VCaP (cell line): ENCODE measurements at regions not wholly inside any gene's neighbourhood (a gene's known extent, or its start where the extent isn't known, plus 50 kb on each side); places are given as distances from the start of the nearest gene placed in this dataset.

Source experiments
- H3K27ac ChIP-seq: fragments of 450-650 bp; 2 replicates; pipeline ENCODE4 v1.5.1; 2017
- CTCF ChIP-seq: fragments of 450-650 bp; conservative IDR thresholded peaks from 2 replicates; pipeline ENCODE4 v1.5.1; 2017; ENCODE audit warnings: mild to moderate bottlenecking, moderate library complexity

- no peak overlapping the region for H3K27ac ChIP-seq
- no peak for TF ChIP-seq CTCF
These were observed 569.9 kb downstream of the BCKDHB start for GRCh38 chr6:80676386-80676785.

- no peak for TF ChIP-seq CTCF
- no peak overlapping the region for H3K27ac ChIP-seq
These were observed 568.2 kb downstream of the BCKDHB start for GRCh38 chr6:80674669-80675068.

GRCh38 chr6:80673367-80673766 is 566.9 kb downstream of the BCKDHB start:
- no peak overlapping the region for H3K27ac ChIP-seq
- no peak for TF ChIP-seq CTCF

- H3K27ac ChIP-seq: no peak overlapping the region
- no peak for TF ChIP-seq CTCF
These were observed 560.5 kb downstream of the BCKDHB start for GRCh38 chr6:80667006-80667405.

GRCh38 chr6:80658926-80659325 is 552.5 kb downstream of the BCKDHB start:
- no peak overlapping the region for H3K27ac ChIP-seq

GRCh38 chr6:80647156-80647555 is 540.7 kb downstream of the BCKDHB start:
- no peak for TF ChIP-seq CTCF
- no peak overlapping the region for H3K27ac ChIP-seq

More at GRCh38 chr6:80658926-80659325, 552.5 kb downstream of the BCKDHB start:
- no peak for TF ChIP-seq CTCF

- TF ChIP-seq CTCF: no peak
These were observed 537.4 kb downstream of the BCKDHB start for GRCh38 chr6:80643881-80644280.

GRCh38 chr6:80642452-80642851 is 536.0 kb downstream of the BCKDHB start:
- H3K27ac ChIP-seq: no peak overlapping the region
- no peak for TF ChIP-seq CTCF

More at GRCh38 chr6:80643881-80644280, 537.4 kb downstream of the BCKDHB start:
- no peak overlapping the region for H3K27ac ChIP-seq
